ENCODE measurements at regions not wholly inside any gene's neighbourhood (a gene's known extent, or its start where the extent isn't known, plus 50 kb on each side); places are given as distances from the start of the nearest gene placed in this dataset.

GRCh38 chr4:111676533-111676932 lies 468.7 kb upstream of the FAM241A start:
- no peak for TF ChIP-seq TAF1 (IDR thresholded peaks at IDR 0.05; ENCODE audit: low read depth, low read length)
- no peak for TF ChIP-seq MAFK (IDR thresholded peaks at IDR 0.05; ENCODE audit: low read depth, low read length)
